ENCODE measurements at regions not wholly inside any gene's neighbourhood (a gene's known extent, or its start where the extent isn't known, plus 50 kb on each side); places are given as distances from the start of the nearest gene placed in this dataset.

DNA sequence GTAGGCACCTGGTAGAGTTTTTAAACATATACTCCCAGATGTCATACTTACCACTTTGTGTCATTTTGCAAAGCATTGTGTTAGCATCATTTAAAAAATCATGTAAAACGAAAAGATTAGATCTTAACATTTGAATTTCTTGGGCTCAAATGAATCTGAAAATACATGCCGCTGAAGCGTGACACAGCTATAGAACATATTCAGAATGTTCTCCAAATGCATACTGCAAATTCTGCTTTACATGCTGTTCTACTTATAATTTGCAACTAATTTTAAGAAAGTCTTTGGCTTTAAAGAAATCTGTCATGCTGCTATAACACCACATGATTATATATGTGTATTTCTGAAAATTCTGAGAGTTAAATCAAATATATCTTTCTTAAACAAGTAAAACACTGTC, 109.2 kb upstream of the CAV2 start:
- TF ChIP-seq CTCF (IDR thresholded peaks at IDR 0.05) (no peak), POLR2A (IDR thresholded peaks at IDR 0.05) (no peak)
